Daoy (cell line): ENCODE measurements at regions not wholly inside any gene's neighbourhood (a gene's known extent, or its start where the extent isn't known, plus 50 kb on each side); places are given as distances from the start of the nearest gene placed in this dataset.
A peak's percentile ranks its signal among the peaks of the same experiment; 100 is the strongest.
"Not testable (repeated sequence)": the region's sequence is repeated elsewhere in the genome, so short reads cannot be mapped to it uniquely, and the experiment has no call there.

Experiments
- DNase-seq: peaks from one replicate; pipeline ENCODE4 v3.0.0-alpha.2; 2015; ENCODE audit warnings: low read depth

GRCh38 chr4:120005527-120005926 lies 61.1 kb downstream of the MAD2L1 start:
- no peak for DNase-seq

GRCh38 chr4:120005076-120005475 lies 61.6 kb downstream of the MAD2L1 start:
- DNase-seq = no peak

- DNase-seq = no peak
Observed at GRCh38 chr4:120004054-120004453, 62.6 kb downstream of the MAD2L1 start.

GRCh38 chr4:120003193-120003592 lies 63.5 kb downstream of the MAD2L1 start:
- DNase-seq = no peak

GRCh38 chr4:120001850-120002249 lies 64.8 kb downstream of the MAD2L1 start:
- no peak for DNase-seq

- DNase-seq = peak; percentile 5
Observed at GRCh38 chr4:120000591-120001296, 65.9 kb downstream of the MAD2L1 start.

- DNase-seq = not testable (repeated sequence)
Observed at GRCh38 chr4:119996024-119996423, 70.6 kb downstream of the MAD2L1 start.

- no peak for DNase-seq
Observed at GRCh38 chr4:119984996-119985395, 81.7 kb downstream of the MAD2L1 start.

GRCh38 chr4:119982756-119983155 lies 83.9 kb downstream of the MAD2L1 start:
- no peak for DNase-seq

- DNase-seq = no peak
Observed at GRCh38 chr4:119980456-119980855, 86.2 kb downstream of the MAD2L1 start.

- DNase-seq = no peak
Observed at GRCh38 chr4:119977076-119977940, 89.3 kb downstream of the MAD2L1 start.

GRCh38 chr4:119971431-119972084 lies 95.1 kb downstream of the MAD2L1 start:
- no peak for DNase-seq

- DNase-seq = peak; percentile 1
Observed at GRCh38 chr4:119962631-119963030, 104.0 kb downstream of the MAD2L1 start.

GRCh38 chr4:119958983-119959382 lies 107.7 kb downstream of the MAD2L1 start:
- DNase-seq = no peak

- DNase-seq = no peak
Observed at GRCh38 chr4:119955256-119955655, 111.4 kb downstream of the MAD2L1 start.

- DNase-seq = not testable (repeated sequence)
Observed at GRCh38 chr4:119954487-119954886, 112.2 kb downstream of the MAD2L1 start.

- DNase-seq = no peak
Observed at GRCh38 chr4:119946359-119946758, 120.3 kb downstream of the MAD2L1 start.

GRCh38 chr4:119942806-119943205 lies 123.8 kb downstream of the MAD2L1 start:
- DNase-seq = no peak

GRCh38 chr4:119940557-119940956 lies 126.1 kb downstream of the MAD2L1 start:
- no peak for DNase-seq

GRCh38 chr4:119939071-119939995 lies 127.3 kb downstream of the MAD2L1 start:
- no peak for DNase-seq

- no peak for DNase-seq
Observed at GRCh38 chr4:119937746-119938145, 128.9 kb downstream of the MAD2L1 start.
